ENCODE measurements at regions not wholly inside any gene's neighbourhood (a gene's known extent, or its start where the extent isn't known, plus 50 kb on each side); places are given as distances from the start of the nearest gene placed in this dataset.

DNA sequence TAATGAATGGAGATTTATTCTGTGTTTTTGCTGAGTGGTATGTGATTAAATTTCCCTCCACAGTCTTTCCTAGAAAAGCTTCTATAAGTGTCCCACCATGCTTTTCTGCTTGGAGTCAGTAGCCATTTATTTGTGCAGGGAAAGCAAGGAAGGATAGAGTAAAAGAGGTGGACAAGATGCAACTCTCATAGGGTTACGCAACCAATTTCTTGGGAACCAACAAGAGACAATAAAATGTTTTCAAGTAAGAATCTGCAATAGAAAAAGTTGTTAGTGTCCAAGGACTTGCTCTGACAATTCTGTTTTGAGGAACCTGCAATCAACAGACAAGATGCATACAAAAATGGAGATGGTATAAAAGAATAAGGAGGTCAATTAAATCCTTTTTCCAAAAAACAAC lies 153.8 kb upstream of the MITF start:
- DNase-seq: no peak
- Histone ChIP-seq H3K9ac (ENCODE audit: insufficient read depth, low read length, poor library complexity, severe bottlenecking) (no peak overlapping the region), H3K4me3 (replicated peaks in 1 of 3; ENCODE audit: low read depth in 2 of 3, low read length in 3 of 3) (no peak overlapping the region), H2AFZ (ENCODE audit: insufficient read depth, low read depth, low read length, poor library complexity, severe bottlenecking) (no peak overlapping the region), H3K79me2 (ENCODE audit: insufficient read depth, low read length) (no peaks in the 10 kb centered on the region), H3K4me2 (replicated peaks; ENCODE audit: extremely low read depth, low read length, poor library complexity, severe bottlenecking) (no peak overlapping the region), H3K4me1 (ENCODE audit: control insufficient read depth in 1 of 2, insufficient read depth in 2 of 2, low read length in 2 of 2) (no peaks in the 10 kb centered on the region), H3K36me3 (replicated peaks in 1 of 2; ENCODE audit: control insufficient read depth in 1 of 2, insufficient read depth in 2 of 2, low read length in 2 of 2) (no peaks in the 10 kb centered on the region), H3K9me3 (replicated peaks in 1 of 2; ENCODE audit: control insufficient read depth in 1 of 2, insufficient read depth in 1 of 2, low read length in 2 of 2) (peaks cover 9 to 11% of the 10 kb centered on the region in 2 donors), H3K27ac (ENCODE audit: low read depth in 1 of 2, low read length in 2 of 2) (no peak overlapping the region), H3K27me3 (ENCODE audit: control insufficient read depth in 2 of 2, insufficient read depth in 2 of 2, low read length in 2 of 2) (peaks cover 0 to 2% of the 10 kb centered on the region in 2 donors), H4K20me1 (ENCODE audit: insufficient read depth, low read length) (no peaks in the 10 kb centered on the region)
- Mint-ChIP-seq H3K4me3 (no peak overlapping the region), H3K27ac (no peak overlapping the region), H3K9me3 (peaks cover 8 to 20% (median 14%) of the 10 kb centered on the region in 7 donors), H3K36me3 (no peaks in the 10 kb centered on the region), H3K27me3 (ENCODE audit: low read depth in 3 of 3) (peaks cover 2 to 8% (median 5%) of the 10 kb centered on the region in 3 donors), H3K4me1 (no peaks in the 10 kb centered on the region)
- 100% methylated on average over 1 of the region's 1 CpG for WGBS (ENCODE audit: insufficient coverage)
- TF ChIP-seq, protein P1, sequence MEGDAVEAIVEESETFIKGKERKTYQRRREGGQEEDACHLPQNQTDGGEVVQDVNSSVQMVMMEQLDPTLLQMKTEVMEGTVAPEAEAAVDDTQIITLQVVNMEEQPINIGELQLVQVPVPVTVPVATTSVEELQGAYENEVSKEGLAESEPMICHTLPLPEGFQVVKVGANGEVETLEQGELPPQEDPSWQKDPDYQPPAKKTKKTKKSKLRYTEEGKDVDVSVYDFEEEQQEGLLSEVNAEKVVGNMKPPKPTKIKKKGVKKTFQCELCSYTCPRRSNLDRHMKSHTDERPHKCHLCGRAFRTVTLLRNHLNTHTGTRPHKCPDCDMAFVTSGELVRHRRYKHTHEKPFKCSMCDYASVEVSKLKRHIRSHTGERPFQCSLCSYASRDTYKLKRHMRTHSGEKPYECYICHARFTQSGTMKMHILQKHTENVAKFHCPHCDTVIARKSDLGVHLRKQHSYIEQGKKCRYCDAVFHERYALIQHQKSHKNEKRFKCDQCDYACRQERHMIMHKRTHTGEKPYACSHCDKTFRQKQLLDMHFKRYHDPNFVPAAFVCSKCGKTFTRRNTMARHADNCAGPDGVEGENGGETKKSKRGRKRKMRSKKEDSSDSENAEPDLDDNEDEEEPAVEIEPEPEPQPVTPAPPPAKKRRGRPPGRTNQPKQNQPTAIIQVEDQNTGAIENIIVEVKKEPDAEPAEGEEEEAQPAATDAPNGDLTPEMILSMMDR (IDR thresholded peaks at IDR 0.05): no peak
- intact Hi-C loops (cut with micrococcal nuclease): no loop called here

DNA sequence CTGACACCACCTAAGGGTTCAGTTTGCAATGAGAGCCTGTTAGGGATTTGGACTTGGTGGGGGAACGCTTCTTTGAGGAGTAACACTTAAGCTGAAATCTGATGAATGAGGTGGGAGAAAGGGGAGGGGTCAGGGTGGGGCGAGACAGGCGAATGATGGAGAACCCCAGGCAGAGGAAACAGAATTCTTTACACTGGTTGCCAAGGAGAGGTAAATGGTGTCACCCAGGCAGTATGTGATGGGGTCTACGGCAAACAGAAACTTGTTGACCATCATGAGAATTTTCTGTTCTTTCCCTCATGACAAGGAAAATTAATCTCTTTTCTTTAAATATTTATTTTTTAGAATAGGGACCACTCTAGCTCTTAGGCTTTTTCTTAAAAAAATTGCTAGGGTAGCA lies 157.2 kb upstream of the MITF start:
- H3K9me3 ChIP-seq (replicated peaks in 1 of 2; ENCODE audit: control insufficient read depth in 1 of 2, insufficient read depth in 1 of 2, low read length in 2 of 2): peaks cover 0 to 2% of the 10 kb centered on the region in 2 donors
- no peak overlapping the region for H3K9ac ChIP-seq (ENCODE audit: insufficient read depth, low read length, poor library complexity, severe bottlenecking)
- peaks cover under 1 to 12% (median 7%) of the 10 kb centered on the region in 7 donors for H3K9me3 Mint-ChIP-seq
- no peak overlapping the region for H3K27ac Mint-ChIP-seq
- TF ChIP-seq, protein P1 (IDR thresholded peaks at IDR 0.05): no peak
- no peaks in the 10 kb centered on the region for H3K4me1 Mint-ChIP-seq
- intact Hi-C loops (cut with micrococcal nuclease): no loop called here
- H2AFZ ChIP-seq (ENCODE audit: insufficient read depth, low read depth, low read length, poor library complexity, severe bottlenecking): no peak overlapping the region
- no peaks in the 10 kb centered on the region for H4K20me1 ChIP-seq (ENCODE audit: insufficient read depth, low read length)
- no peaks in the 10 kb centered on the region for H3K36me3 ChIP-seq (replicated peaks in 1 of 2; ENCODE audit: control insufficient read depth in 1 of 2, insufficient read depth in 2 of 2, low read length in 2 of 2)
- no peak overlapping the region for H3K4me3 Mint-ChIP-seq
- DNase-seq: no peak
- H3K4me1 ChIP-seq (ENCODE audit: control insufficient read depth in 1 of 2, insufficient read depth in 2 of 2, low read length in 2 of 2): no peaks in the 10 kb centered on the region
- WGBS (ENCODE audit: insufficient coverage): 93% methylated on average over 3 of the region's 4 CpGs
- no peak overlapping the region for H3K4me2 ChIP-seq (replicated peaks; ENCODE audit: extremely low read depth, low read length, poor library complexity, severe bottlenecking)
- H3K79me2 ChIP-seq (ENCODE audit: insufficient read depth, low read length): no peaks in the 10 kb centered on the region
- peaks cover 2 to 3% of the 10 kb centered on the region in 2 donors for H3K27me3 ChIP-seq (ENCODE audit: control insufficient read depth in 2 of 2, insufficient read depth in 2 of 2, low read length in 2 of 2)
- H3K36me3 Mint-ChIP-seq: no peaks in the 10 kb centered on the region
- no peak overlapping the region for H3K4me3 ChIP-seq (replicated peaks in 1 of 3; ENCODE audit: low read depth in 2 of 3, low read length in 3 of 3)
- H3K27ac ChIP-seq (ENCODE audit: low read depth in 1 of 2, low read length in 2 of 2): no peak overlapping the region
- H3K27me3 Mint-ChIP-seq (ENCODE audit: low read depth in 3 of 3): peaks cover 5 to 12% (median 7%) of the 10 kb centered on the region in 3 donors

Data from CD14-positive monocyte (primary cell).